ENCODE measurements at regions not wholly inside any gene's neighbourhood (a gene's known extent, or its start where the extent isn't known, plus 50 kb on each side); places are given as distances from the start of the nearest gene placed in this dataset.

DNA sequence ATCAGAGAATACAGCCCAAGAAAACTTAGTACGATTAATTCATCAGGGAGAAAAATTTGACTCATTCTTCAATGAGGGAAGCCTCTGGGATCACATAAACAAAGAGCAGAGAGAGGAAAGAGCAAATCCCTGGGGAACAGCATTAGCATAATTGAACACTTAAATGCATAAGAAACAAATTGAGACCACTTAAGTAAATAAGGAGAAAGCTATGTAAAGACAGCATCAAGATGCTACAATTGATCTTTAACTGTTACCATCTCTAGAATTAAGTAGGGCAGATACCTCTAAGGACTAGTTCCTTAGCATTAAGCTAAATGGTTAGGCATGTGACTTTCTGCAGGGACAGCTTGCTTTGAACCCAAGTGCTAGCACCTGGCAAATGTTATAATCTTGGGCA is 265.1 kb upstream of the NEGR1 start:
- TF ChIP-seq, protein P1, sequence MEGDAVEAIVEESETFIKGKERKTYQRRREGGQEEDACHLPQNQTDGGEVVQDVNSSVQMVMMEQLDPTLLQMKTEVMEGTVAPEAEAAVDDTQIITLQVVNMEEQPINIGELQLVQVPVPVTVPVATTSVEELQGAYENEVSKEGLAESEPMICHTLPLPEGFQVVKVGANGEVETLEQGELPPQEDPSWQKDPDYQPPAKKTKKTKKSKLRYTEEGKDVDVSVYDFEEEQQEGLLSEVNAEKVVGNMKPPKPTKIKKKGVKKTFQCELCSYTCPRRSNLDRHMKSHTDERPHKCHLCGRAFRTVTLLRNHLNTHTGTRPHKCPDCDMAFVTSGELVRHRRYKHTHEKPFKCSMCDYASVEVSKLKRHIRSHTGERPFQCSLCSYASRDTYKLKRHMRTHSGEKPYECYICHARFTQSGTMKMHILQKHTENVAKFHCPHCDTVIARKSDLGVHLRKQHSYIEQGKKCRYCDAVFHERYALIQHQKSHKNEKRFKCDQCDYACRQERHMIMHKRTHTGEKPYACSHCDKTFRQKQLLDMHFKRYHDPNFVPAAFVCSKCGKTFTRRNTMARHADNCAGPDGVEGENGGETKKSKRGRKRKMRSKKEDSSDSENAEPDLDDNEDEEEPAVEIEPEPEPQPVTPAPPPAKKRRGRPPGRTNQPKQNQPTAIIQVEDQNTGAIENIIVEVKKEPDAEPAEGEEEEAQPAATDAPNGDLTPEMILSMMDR (IDR thresholded peaks at IDR 0.05) = no peak
- Histone ChIP-seq H3K36me3 (no peaks in the 10 kb centered on the region), H3K4me1 (no peaks in the 10 kb centered on the region), H3K9me3 (no peaks in the 10 kb centered on the region), H3K27ac (no peak overlapping the region), H3K27me3 (no peaks in the 10 kb centered on the region), H3K4me3 (no peak overlapping the region)
- intact Hi-C loops (cut with DNase I) = no loop called here
- DNase-seq (no peak), ATAC-seq (no peak)

DNA sequence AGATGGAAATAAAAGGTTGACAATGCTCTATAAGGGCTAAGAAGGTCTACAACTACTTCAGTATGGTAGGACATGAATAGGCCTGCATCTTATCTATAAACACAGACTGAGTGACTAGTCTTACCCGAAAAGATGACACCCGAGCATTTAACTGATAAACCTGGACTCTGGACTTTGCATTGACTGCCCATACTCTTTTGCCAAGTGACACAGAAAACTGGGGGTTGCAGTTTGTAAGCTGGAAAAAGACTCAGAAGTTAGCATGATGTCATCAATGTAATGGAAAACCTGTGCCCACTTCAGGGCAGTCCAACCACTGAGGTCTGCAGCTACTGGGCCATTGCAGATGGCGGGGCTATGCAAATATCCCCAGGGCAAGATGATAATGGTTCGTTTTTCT is 258.3 kb upstream of the NEGR1 start:
- Histone ChIP-seq H3K4me3 (no peak overlapping the region), H3K27ac (no peak overlapping the region), H3K27me3 (no peaks in the 10 kb centered on the region), H3K4me1 (no peaks in the 10 kb centered on the region), H3K9me3 (no peaks in the 10 kb centered on the region), H3K36me3 (no peaks in the 10 kb centered on the region)
- DNase-seq = no peak
- intact Hi-C loops (cut with DNase I) = no loop called here
- TF ChIP-seq, protein P1 (IDR thresholded peaks at IDR 0.05) = no peak
- ATAC-seq = no peak

DNA sequence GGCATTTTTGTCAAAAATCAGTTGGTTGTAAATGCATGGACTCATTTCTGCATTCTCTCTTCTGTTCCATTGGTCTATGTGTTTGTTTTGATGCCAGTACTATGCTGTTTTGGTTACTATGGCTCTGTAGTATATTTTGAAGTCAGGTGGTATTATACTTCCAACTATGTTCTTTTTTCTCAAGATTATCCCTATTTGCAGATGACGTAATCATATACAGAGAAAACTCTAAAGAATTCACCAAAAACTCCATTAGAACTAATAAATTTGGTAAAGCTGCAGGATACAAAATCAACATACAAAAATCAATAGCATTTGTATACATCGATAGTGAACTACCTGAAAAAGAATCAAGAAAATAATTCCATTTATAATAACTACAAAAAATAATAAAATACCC is 253.1 kb upstream of the NEGR1 start:
- TF ChIP-seq, protein P1 (IDR thresholded peaks at IDR 0.05) = no peak
- Histone ChIP-seq H3K4me1 (no peaks in the 10 kb centered on the region), H3K9me3 (no peaks in the 10 kb centered on the region), H3K27me3 (no peaks in the 10 kb centered on the region), H3K36me3 (no peaks in the 10 kb centered on the region), H3K27ac (no peak overlapping the region), H3K4me3 (no peak overlapping the region)
- ATAC-seq = no peak
- intact Hi-C loops (cut with DNase I) = no loop called here
- no peak for DNase-seq

DNA sequence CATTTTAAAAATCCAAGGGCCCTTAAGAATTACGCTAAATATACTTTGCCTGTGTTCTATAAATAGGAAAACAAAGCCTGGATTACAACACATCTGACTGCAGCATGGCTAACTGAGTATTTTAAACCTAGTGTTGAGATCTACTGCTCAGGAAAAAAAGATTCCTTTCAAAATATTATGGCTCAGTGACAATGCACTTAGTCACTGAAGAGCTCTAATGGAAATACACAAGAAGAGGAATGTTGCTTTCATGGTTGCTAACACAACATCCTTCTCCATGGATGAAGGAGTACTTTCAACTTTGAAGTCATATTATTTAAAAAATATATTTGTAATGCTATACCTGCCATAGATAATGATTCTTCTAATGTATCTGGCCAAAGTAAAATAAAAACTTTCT is 248.3 kb upstream of the NEGR1 start:
- TF ChIP-seq, protein P1 (IDR thresholded peaks at IDR 0.05) = no peak
- Histone ChIP-seq H3K4me1 (no peaks in the 10 kb centered on the region), H3K4me3 (no peak overlapping the region), H3K27ac (no peak overlapping the region), H3K9me3 (no peaks in the 10 kb centered on the region), H3K36me3 (no peaks in the 10 kb centered on the region), H3K27me3 (no peaks in the 10 kb centered on the region)
- DNase-seq = no peak
- no peak for ATAC-seq
- intact Hi-C loops (cut with DNase I) = no loop called here

DNA sequence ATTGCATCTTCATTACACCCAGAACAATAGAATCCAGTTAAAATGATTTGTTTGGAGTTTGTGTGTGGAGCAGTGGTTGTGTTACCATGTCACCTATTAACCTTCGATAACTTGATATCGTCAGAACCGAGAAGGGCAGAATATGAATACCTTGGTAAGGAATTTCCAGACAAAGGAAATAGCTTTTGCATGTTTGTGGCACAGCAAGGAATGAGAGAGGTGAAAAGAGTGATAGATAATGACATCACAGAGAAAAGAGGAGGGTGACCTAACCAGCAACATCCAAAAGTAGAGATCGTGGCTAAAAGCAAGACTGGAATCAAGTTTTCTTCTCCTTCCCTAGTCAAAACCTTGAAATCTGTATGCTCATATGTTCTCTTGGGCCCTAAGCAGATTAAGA is 244.6 kb upstream of the NEGR1 start:
- ATAC-seq = no peak
- H3K9me3 ChIP-seq = no peaks in the 10 kb centered on the region
- H3K4me3 ChIP-seq = no peak overlapping the region
- intact Hi-C loops (cut with DNase I) = no loop called here
- no peaks in the 10 kb centered on the region for H3K36me3 ChIP-seq
- H3K4me1 ChIP-seq = no peaks in the 10 kb centered on the region
- TF ChIP-seq, protein P1 (IDR thresholded peaks at IDR 0.05) = no peak
- no peak for DNase-seq
- H3K27ac ChIP-seq = no peak overlapping the region
- H3K27me3 ChIP-seq = no peaks in the 10 kb centered on the region

DNA sequence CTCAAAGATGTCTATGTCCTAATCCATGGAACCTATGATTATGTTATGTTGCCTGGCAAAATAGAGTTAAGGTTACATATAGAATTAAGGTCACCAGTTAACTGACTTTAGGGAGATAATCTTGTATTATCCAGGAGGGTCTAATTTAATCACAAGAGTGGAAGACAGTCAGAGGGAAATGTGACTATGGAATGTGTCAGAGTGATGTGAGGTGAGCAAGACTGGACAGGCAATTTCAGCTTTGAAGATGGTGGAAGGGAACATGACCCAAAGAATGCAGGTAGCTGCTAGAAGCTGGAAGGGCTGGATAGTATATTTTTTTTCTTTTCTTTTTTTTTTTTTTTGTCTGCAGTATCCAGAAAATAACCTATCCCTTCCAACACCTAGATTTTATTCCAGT is 241.7 kb upstream of the NEGR1 start:
- H3K36me3 ChIP-seq = no peaks in the 10 kb centered on the region
- TF ChIP-seq, protein P1 (IDR thresholded peaks at IDR 0.05) = no peak
- ATAC-seq = no peak

More for the DNA sequence above, 241.7 kb upstream of the NEGR1 start:
- Histone ChIP-seq H3K4me1 (no peaks in the 10 kb centered on the region), H3K27me3 (no peaks in the 10 kb centered on the region), H3K27ac (no peak overlapping the region), H3K9me3 (no peaks in the 10 kb centered on the region), H3K4me3 (no peak overlapping the region)
- DNase-seq = no peak
- intact Hi-C loops (cut with DNase I) = no loop called here
